ENCODE measurements at regions not wholly inside any gene's neighbourhood (a gene's known extent, or its start where the extent isn't known, plus 50 kb on each side); places are given as distances from the start of the nearest gene placed in this dataset.

GRCh38 chr13:30091035-30091434 lies 216.3 kb downstream of the KATNAL1 start:
- ChIA-PET CTCF (interaction anchor here (1.2 kb wide), 1 partner anchor 24 kb away, joined by 3 read pairs; no protein-coding TSS in a partner anchor), POLR2A (no interaction called here)
- ATAC-seq (no peak), DNase-seq (ENCODE audit: low spot score) (no peak)
- TF ChIP-seq ZNF121 (CRISPR knock-in tag; IDR thresholded peaks at IDR 0.05) = no peak
- no peak for TF ChIP-seq ESRRA (CRISPR knock-in tag; IDR thresholded peaks at IDR 0.05; ENCODE audit: borderline replicate concordance)
- TF ChIP-seq FOXK1 (CRISPR knock-in tag; IDR thresholded peaks at IDR 0.05) = no peak
- TF ChIP-seq HMGA2 (CRISPR knock-in tag; IDR thresholded peaks at IDR 0.05) = no peak
- no peak for TF ChIP-seq JUN (CRISPR knock-in tag; IDR thresholded peaks at IDR 0.05)
- TF ChIP-seq, protein P1, sequence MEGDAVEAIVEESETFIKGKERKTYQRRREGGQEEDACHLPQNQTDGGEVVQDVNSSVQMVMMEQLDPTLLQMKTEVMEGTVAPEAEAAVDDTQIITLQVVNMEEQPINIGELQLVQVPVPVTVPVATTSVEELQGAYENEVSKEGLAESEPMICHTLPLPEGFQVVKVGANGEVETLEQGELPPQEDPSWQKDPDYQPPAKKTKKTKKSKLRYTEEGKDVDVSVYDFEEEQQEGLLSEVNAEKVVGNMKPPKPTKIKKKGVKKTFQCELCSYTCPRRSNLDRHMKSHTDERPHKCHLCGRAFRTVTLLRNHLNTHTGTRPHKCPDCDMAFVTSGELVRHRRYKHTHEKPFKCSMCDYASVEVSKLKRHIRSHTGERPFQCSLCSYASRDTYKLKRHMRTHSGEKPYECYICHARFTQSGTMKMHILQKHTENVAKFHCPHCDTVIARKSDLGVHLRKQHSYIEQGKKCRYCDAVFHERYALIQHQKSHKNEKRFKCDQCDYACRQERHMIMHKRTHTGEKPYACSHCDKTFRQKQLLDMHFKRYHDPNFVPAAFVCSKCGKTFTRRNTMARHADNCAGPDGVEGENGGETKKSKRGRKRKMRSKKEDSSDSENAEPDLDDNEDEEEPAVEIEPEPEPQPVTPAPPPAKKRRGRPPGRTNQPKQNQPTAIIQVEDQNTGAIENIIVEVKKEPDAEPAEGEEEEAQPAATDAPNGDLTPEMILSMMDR (IDR thresholded peaks at IDR 0.05) = no peak
- TF ChIP-seq, protein P2, sequence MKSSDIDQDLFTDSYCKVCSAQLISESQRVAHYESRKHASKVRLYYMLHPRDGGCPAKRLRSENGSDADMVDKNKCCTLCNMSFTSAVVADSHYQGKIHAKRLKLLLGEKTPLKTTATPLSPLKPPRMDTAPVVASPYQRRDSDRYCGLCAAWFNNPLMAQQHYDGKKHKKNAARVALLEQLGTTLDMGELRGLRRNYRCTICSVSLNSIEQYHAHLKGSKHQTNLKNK (CRISPR knock-in tag; IDR thresholded peaks at IDR 0.05) = no peak
- TF ChIP-seq NR1H2 (CRISPR knock-in tag; IDR thresholded peaks at IDR 0.05) = no peak
- no peak for TF ChIP-seq NR2C2 (CRISPR knock-in tag; IDR thresholded peaks at IDR 0.05)
- TF ChIP-seq RORB (CRISPR knock-in tag; IDR thresholded peaks at IDR 0.05) = no peak
- no peak for TF ChIP-seq PRDM15 (CRISPR knock-in tag; IDR thresholded peaks at IDR 0.05)
- TF ChIP-seq CREB1 (CRISPR knock-in tag; IDR thresholded peaks at IDR 0.05) = no peak
- no peak for TF ChIP-seq PREB (CRISPR knock-in tag; IDR thresholded peaks at IDR 0.05; ENCODE audit: borderline replicate concordance)
- TF ChIP-seq, protein P3, sequence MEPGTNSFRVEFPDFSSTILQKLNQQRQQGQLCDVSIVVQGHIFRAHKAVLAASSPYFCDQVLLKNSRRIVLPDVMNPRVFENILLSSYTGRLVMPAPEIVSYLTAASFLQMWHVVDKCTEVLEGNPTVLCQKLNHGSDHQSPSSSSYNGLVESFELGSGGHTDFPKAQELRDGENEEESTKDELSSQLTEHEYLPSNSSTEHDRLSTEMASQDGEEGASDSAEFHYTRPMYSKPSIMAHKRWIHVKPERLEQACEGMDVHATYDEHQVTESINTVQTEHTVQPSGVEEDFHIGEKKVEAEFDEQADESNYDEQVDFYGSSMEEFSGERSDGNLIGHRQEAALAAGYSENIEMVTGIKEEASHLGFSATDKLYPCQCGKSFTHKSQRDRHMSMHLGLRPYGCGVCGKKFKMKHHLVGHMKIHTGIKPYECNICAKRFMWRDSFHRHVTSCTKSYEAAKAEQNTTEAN (CRISPR knock-in tag; IDR thresholded peaks at IDR 0.05) = no peak
- TF ChIP-seq, protein P4, sequence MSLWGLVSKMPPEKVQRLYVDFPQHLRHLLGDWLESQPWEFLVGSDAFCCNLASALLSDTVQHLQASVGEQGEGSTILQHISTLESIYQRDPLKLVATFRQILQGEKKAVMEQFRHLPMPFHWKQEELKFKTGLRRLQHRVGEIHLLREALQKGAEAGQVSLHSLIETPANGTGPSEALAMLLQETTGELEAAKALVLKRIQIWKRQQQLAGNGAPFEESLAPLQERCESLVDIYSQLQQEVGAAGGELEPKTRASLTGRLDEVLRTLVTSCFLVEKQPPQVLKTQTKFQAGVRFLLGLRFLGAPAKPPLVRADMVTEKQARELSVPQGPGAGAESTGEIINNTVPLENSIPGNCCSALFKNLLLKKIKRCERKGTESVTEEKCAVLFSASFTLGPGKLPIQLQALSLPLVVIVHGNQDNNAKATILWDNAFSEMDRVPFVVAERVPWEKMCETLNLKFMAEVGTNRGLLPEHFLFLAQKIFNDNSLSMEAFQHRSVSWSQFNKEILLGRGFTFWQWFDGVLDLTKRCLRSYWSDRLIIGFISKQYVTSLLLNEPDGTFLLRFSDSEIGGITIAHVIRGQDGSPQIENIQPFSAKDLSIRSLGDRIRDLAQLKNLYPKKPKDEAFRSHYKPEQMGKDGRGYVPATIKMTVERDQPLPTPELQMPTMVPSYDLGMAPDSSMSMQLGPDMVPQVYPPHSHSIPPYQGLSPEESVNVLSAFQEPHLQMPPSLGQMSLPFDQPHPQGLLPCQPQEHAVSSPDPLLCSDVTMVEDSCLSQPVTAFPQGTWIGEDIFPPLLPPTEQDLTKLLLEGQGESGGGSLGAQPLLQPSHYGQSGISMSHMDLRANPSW (CRISPR knock-in tag; conservative IDR thresholded peaks at IDR 0.05; ENCODE audit: low read depth) = no peak
- TF ChIP-seq IRF1 (CRISPR knock-in tag; IDR thresholded peaks at IDR 0.05) = no peak
- no peaks in the 10 kb centered on the region for H3K4me1 Mint-ChIP-seq
- H3K4me3 Mint-ChIP-seq = no peak overlapping the region
- no peaks in the 10 kb centered on the region for H3K27me3 Mint-ChIP-seq (ENCODE audit: low read depth)
- H3K36me3 Mint-ChIP-seq = peaks cover 9% of the 10 kb centered on the region
- peaks cover 14% of the 10 kb centered on the region for H3K9me3 Mint-ChIP-seq
- H3K27ac Mint-ChIP-seq = no peak overlapping the region
